Vagina (tissue), 2 donors: ENCODE measurements at regions not wholly inside any gene's neighbourhood (a gene's known extent, or its start where the extent isn't known, plus 50 kb on each side); places are given as distances from the start of the nearest gene placed in this dataset.

Experiments
- DNase-seq, 2 donors: peaks; one replicate each; pipeline ENCODE4 v3.0.0-alpha.2; 2017; ENCODE audit errors: extremely low spot score in 2 of 2
- H3K27ac ChIP-seq: fragments of 200-600 bp; sonication (generic); one replicate; pipeline ENCODE4 v1.5.1; 2019
- H3K27me3 ChIP-seq: fragments of 200-600 bp; sonication (generic); one replicate; pipeline ENCODE4 v1.5.1; 2019
- H3K36me3 ChIP-seq, 2 donors: fragments of 200-600 bp; sonication (generic); one replicate each; pipeline ENCODE4 v1.5.1; 2017 to 2019
- H3K4me1 ChIP-seq: fragments of 200-600 bp; sonication (generic); one replicate; pipeline ENCODE4 v1.5.1; 2019
- H3K4me3 ChIP-seq, 2 donors: fragments of 200-600 bp; sonication (generic); 1 replicate in 1 of 2; 2 replicates in 1 of 2; pipeline ENCODE4 v1.5.1; 2016 to 2019
- H3K9me3 ChIP-seq: fragments of 200-600 bp; sonication (generic); one replicate; pipeline ENCODE4 v1.5.1; 2019
- CTCF ChIP-seq, 3 experiments: fragments of 450-650 bp in 2 of 3; fragments of 200-600 bp in 1 of 3; sonication (generic) in 1 of 3; IDR thresholded peaks; one replicate each; pipeline ENCODE4 v1.5.1; 2017 to 2019; ENCODE audit warnings: antibody characterized with exemption in 3 of 3, mild to moderate bottlenecking in 2 of 3, moderate library complexity in 2 of 3
- POLR2A ChIP-seq, 2 donors: fragments of 450-650 bp; IDR thresholded peaks; one replicate each; pipeline ENCODE4 v1.6.1; 2017; ENCODE audit warnings: antibody characterized with exemption in 2 of 2, mild to moderate bottlenecking in 2 of 2, moderate library complexity in 2 of 2
- POLR2AphosphoS5 ChIP-seq, 2 donors: sonication (generic); formaldehyde crosslinking; IDR thresholded peaks; one replicate each; pipeline ENCODE4 v1.9.0; 2017; ENCODE audit warnings: antibody characterized with exemption in 2 of 2, mild to moderate bottlenecking in 2 of 2, low read depth in 1 of 2; ENCODE audit not compliant: insufficient read depth in 1 of 2
- intact Hi-C: fragments of 100-400 bp; cut with DNase I; formaldehyde crosslinking; loops from one replicate; pipeline ENCODE4 v1.15.1; 2023

GRCh38 chr11:38013157-38013556 lies 1415.1 kb upstream of the RAG2 start:
- H3K27ac ChIP-seq: no peak overlapping the region
- H3K4me1 ChIP-seq: no peaks in the 10 kb centered on the region
- H3K9me3 ChIP-seq: no peaks in the 10 kb centered on the region
- intact Hi-C loops: no loop called here
- H3K36me3 ChIP-seq: no peaks in the 10 kb centered on the region
- H3K27me3 ChIP-seq: no peaks in the 10 kb centered on the region
- TF ChIP-seq CTCF (IDR thresholded peaks at IDR 0.05) (no peak), POLR2A (IDR thresholded peaks at IDR 0.05) (no peak), POLR2AphosphoS5 (IDR thresholded peaks at IDR 0.05; ENCODE audit: insufficient read depth in 1 of 2, low read depth in 1 of 2) (no peak)
- no peak for DNase-seq
- H3K4me3 ChIP-seq: no peak overlapping the region

DNA sequence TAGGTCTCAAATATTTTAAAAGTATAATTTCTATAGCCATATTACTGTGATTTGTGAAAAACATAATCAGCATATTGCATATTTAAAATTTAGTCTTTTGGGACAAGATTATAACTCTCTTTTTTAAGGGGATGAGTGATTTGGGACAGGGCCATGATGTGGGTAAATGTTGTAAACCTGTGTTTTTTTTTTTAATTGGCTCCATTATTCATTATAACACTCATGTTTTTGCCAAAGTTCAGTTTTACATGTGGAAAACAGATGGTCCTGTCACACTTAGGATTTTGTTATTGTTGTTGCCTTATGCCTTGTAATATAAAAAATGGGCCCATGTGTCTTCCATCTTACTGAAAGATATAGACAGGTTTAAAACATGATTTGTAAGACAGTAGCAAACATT lies 1413.5 kb upstream of the RAG2 start:
- H3K9me3 ChIP-seq: no peaks in the 10 kb centered on the region
- H3K4me1 ChIP-seq: no peaks in the 10 kb centered on the region
- no peaks in the 10 kb centered on the region for H3K27me3 ChIP-seq
- H3K27ac ChIP-seq: no peak overlapping the region
- no peak for DNase-seq
- TF ChIP-seq CTCF (IDR thresholded peaks at IDR 0.05): no peak
- TF ChIP-seq POLR2AphosphoS5 (IDR thresholded peaks at IDR 0.05; ENCODE audit: insufficient read depth in 1 of 2, low read depth in 1 of 2): no peak
- no peak for TF ChIP-seq POLR2A (IDR thresholded peaks at IDR 0.05)
- H3K4me3 ChIP-seq: no peak overlapping the region
- no peaks in the 10 kb centered on the region for H3K36me3 ChIP-seq
- intact Hi-C loops: no loop called here

DNA sequence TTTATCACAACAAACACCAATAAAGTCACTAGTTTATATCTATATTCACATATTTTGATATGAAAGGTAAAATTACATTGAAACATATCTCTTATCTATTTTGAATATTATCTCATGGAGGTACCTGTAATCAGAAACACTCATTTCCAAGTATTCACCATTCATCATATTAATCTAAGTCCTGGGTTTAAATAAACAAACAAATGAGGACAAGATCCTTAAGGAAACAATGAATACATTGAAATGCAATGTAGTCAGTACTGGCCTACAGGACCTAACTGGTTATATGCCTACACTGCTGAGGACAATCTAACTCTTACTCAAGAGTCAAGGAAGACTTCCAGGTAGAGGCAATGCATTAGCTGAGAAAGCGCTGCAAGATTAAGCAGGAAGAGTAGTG lies 1411.9 kb upstream of the RAG2 start:
- no peaks in the 10 kb centered on the region for H3K9me3 ChIP-seq
- no peaks in the 10 kb centered on the region for H3K36me3 ChIP-seq
- H3K27ac ChIP-seq: no peak overlapping the region
- no peaks in the 10 kb centered on the region for H3K4me1 ChIP-seq
- intact Hi-C loops: no loop called here
- no peak for DNase-seq
- H3K27me3 ChIP-seq: no peaks in the 10 kb centered on the region
- no peak overlapping the region for H3K4me3 ChIP-seq
- TF ChIP-seq CTCF (IDR thresholded peaks at IDR 0.05): no peak
- TF ChIP-seq POLR2A (IDR thresholded peaks at IDR 0.05): no peak
- no peak for TF ChIP-seq POLR2AphosphoS5 (IDR thresholded peaks at IDR 0.05; ENCODE audit: insufficient read depth in 1 of 2, low read depth in 1 of 2)

GRCh38 chr11:38006466-38006865 lies 1408.4 kb upstream of the RAG2 start:
- TF ChIP-seq POLR2AphosphoS5 (IDR thresholded peaks at IDR 0.05; ENCODE audit: insufficient read depth in 1 of 2, low read depth in 1 of 2) (no peak), CTCF (IDR thresholded peaks at IDR 0.05) (no peak), POLR2A (IDR thresholded peaks at IDR 0.05) (no peak)
- H3K27me3 ChIP-seq: no peaks in the 10 kb centered on the region
- H3K36me3 ChIP-seq: no peaks in the 10 kb centered on the region
- no peaks in the 10 kb centered on the region for H3K4me1 ChIP-seq
- no peak overlapping the region for H3K27ac ChIP-seq
- intact Hi-C loops: no loop called here
- H3K9me3 ChIP-seq: no peaks in the 10 kb centered on the region
- no peak for DNase-seq
- H3K4me3 ChIP-seq: no peak overlapping the region

DNA sequence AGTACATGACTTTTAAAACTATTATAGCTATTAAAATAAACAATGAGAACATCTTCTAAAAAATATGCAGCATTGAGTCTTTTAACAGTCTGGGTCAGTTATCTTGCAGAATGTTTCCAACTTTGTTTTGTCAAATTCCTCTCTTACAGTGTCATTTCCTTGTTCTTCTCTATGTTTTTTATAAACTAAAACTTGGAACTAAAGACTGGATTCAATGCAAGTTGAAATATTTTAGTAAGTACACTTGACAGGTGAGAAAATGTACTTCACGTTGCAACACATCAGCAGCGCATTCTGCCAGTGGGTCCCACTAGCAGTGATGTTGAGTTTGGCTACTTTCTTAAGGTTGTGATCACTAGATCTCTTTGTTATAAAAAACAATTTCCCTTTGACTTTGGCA lies 1407.6 kb upstream of the RAG2 start:
- Histone ChIP-seq H3K4me1 (no peaks in the 10 kb centered on the region), H3K27ac (no peak overlapping the region), H3K36me3 (no peaks in the 10 kb centered on the region), H3K9me3 (no peaks in the 10 kb centered on the region), H3K27me3 (no peaks in the 10 kb centered on the region), H3K4me3 (no peak overlapping the region)
- intact Hi-C loops: no loop called here
- no peak for TF ChIP-seq POLR2AphosphoS5 (IDR thresholded peaks at IDR 0.05; ENCODE audit: insufficient read depth in 1 of 2, low read depth in 1 of 2)
- DNase-seq: no peak

- no peak for DNase-seq
- no peaks in the 10 kb centered on the region for H3K36me3 ChIP-seq
- TF ChIP-seq POLR2AphosphoS5 (IDR thresholded peaks at IDR 0.05; ENCODE audit: insufficient read depth in 1 of 2, low read depth in 1 of 2) (no peak), CTCF (IDR thresholded peaks at IDR 0.05) (no peak), POLR2A (IDR thresholded peaks at IDR 0.05) (no peak)
- no peak overlapping the region for H3K4me3 ChIP-seq
- no peaks in the 10 kb centered on the region for H3K27me3 ChIP-seq
- intact Hi-C loops: no loop called here
- no peaks in the 10 kb centered on the region for H3K4me1 ChIP-seq
- H3K9me3 ChIP-seq: no peaks in the 10 kb centered on the region
- H3K27ac ChIP-seq: no peak overlapping the region
These were observed 1401.1 kb upstream of the RAG2 start for GRCh38 chr11:37999171-37999570.
